C4-2B (cell line): ENCODE measurements at regions not wholly inside any gene's neighbourhood (a gene's known extent, or its start where the extent isn't known, plus 50 kb on each side); places are given as distances from the start of the nearest gene placed in this dataset.

Experiments
- H3K27ac ChIP-seq: fragments of 450-650 bp; 2 replicates; pipeline ENCODE4 v1.5.1; 2017
- ZFX ChIP-seq: fragments of 450-650 bp; IDR thresholded peaks from 2 replicates; pipeline ENCODE4 v1.6.1; 2017
- TF ChIP-seq, protein P1 (sequence below): fragments of 450-650 bp; conservative IDR thresholded peaks from 2 replicates; pipeline ENCODE4 v1.5.1; 2017; ENCODE audit warnings: mild to moderate bottlenecking

DNA sequence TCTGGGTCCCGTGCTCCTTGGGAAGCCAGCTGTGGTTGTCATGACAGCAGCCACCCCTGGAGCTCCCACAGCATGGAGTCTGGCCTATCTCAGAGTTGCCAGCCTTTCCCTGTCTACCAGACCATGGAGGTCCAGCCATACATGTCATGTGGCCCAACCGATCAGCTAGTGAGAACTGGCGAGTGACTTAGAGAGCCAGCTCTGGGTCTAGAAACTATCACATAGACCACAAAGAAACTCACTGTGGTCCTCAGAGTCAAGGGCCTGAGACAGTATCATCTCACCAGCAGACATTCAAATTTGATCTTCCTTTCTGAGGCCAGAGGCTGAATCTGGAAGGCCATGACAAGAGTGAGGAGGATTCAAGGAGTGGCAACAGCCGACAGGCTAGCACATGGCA, 223.3 kb upstream of the GPR26 start:
- no peak overlapping the region for H3K27ac ChIP-seq
- TF ChIP-seq, protein P1, sequence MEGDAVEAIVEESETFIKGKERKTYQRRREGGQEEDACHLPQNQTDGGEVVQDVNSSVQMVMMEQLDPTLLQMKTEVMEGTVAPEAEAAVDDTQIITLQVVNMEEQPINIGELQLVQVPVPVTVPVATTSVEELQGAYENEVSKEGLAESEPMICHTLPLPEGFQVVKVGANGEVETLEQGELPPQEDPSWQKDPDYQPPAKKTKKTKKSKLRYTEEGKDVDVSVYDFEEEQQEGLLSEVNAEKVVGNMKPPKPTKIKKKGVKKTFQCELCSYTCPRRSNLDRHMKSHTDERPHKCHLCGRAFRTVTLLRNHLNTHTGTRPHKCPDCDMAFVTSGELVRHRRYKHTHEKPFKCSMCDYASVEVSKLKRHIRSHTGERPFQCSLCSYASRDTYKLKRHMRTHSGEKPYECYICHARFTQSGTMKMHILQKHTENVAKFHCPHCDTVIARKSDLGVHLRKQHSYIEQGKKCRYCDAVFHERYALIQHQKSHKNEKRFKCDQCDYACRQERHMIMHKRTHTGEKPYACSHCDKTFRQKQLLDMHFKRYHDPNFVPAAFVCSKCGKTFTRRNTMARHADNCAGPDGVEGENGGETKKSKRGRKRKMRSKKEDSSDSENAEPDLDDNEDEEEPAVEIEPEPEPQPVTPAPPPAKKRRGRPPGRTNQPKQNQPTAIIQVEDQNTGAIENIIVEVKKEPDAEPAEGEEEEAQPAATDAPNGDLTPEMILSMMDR, result no peak
- TF ChIP-seq ZFX, result no peak

- H3K27ac ChIP-seq, result no peak overlapping the region
- TF ChIP-seq, protein P1, result no peak
- no peak for TF ChIP-seq ZFX
These were observed 222.2 kb upstream of the GPR26 start for GRCh38 chr10:123443924-123444323.

DNA sequence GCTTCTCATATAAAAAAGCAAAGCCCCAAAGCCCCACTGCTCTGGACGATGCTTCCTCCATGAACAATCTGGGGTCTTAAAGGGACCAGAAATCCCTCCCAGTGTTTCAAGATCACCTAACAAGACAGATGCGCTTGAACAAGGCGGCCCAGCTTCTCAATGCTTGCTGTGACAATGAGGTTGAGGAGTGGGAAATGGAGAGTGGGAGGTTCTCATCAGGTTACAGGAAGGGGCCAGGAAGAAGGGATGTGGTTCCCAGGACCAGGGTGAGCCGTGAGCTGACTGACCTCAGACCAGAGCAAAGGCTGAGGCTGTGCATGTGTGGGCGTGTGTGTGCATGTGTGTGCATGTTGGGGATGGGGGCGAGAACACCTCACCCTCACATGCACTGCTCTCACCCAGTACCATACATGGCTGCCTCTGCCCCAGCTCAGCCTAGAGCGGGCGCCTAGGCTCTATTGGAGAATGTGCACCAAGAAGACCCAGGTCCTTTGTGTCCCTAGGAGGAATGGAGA, 220.8 kb upstream of the GPR26 start:
- no peak overlapping the region for H3K27ac ChIP-seq
- no peak for TF ChIP-seq ZFX

DNA sequence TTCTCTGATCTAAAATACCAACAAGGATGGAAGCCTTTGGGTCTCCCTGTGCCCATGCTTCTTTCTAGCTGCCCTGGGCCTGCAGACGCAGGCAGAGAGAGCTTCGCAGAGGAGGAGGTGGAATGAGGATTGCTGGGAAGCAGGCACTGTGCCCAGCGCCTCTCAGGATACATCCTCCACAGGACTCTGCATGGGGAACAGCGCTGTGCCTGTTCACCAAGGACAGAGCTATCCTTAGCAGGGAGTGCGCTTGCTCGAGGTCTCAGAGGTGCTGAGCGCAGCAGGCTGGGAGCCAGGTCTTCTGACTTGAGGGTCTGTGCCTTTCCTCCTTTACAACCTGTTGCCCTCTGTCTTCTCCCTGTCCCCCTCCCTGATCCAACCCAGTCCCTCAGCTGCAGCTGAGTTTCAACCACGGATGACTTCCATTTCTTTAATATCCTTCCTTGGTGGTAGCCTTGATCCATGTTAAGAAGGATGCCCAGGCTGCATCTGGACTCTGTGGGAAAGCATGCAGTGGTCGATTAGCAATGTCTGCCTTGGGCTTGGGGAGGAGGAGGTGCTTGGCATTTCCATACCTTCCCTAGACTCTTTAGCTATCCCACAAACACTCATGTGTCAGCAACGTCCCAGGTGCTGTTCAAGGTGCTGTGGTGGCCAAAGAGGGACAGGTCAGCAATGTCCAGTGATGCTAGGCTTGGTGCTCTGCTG, 219.6 kb upstream of the GPR26 start:
- TF ChIP-seq, protein P1, result no peak
- no peak for TF ChIP-seq ZFX

DNA sequence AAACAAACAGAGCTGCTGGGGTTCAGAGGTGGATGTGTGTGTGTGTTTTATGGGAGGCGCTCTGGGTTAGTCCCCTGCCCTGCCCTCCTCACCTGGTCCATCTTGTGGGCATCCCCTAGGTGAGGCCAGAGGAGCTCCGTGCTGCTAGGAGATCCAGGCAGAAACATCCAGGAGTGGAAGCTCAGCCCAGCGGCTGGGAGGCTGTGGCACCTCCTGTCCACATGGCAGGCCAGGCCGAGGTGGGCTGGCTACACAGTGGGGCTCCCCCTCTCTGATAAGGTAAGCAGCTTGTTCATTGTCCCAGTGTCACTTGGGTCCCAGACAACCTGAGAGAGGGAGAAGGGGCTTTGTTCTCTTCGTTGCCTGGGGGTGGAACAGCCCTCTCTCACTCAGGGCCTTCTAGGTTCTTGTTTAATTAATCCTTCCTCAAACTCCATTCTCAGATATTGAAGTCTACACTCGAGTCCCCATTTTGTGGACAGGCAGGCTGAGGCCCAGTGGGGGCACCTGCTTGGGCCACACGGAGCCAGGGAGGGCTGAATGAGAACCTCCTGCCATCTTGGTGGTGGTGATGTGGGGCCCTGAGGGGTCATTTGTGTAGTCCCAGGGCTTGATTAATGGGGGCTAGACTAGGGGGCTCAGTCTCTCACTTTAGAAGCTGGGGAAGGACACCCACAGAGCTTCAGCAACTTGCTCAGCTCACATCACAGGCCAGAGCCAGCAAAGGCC, 216.8 kb upstream of the GPR26 start:
- no peak overlapping the region for H3K27ac ChIP-seq
- TF ChIP-seq, protein P1, result no peak
- TF ChIP-seq ZFX, result no peak

More for the DNA sequence above, 219.6 kb upstream of the GPR26 start:
- H3K27ac ChIP-seq, result no peak overlapping the region

DNA sequence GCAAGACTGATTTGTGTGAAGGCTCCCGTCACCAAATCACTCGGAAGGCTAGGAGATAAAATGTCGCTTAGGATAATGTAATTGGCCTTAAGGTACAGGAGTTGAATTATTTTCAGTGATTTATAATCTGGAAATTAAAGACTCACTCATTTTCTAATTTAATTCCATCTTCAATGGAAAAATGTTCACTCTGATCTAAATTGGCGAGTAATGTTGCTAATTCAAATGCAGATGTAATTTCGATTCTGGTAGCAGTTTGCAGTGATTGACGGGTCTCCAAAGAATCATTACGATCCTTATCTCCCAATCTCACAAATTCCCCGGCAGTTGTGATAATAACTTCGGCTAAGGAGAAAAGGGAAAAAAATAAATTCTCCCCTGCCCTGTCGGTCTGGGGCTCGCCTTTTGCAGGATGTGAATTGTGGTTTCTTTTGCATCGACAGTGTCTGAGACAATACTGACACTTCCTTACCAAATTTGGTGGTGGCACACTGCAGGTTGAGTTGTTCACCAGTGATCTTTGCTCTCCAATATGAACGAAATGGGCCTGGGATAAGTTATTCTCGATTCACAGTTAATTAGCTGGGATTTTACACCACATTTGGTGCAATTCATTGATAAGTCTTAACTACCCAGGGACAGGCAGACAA, 215.1 kb upstream of the GPR26 start:
- no peak overlapping the region for H3K27ac ChIP-seq
- TF ChIP-seq, protein P1, result no peak
- TF ChIP-seq ZFX, result no peak

DNA sequence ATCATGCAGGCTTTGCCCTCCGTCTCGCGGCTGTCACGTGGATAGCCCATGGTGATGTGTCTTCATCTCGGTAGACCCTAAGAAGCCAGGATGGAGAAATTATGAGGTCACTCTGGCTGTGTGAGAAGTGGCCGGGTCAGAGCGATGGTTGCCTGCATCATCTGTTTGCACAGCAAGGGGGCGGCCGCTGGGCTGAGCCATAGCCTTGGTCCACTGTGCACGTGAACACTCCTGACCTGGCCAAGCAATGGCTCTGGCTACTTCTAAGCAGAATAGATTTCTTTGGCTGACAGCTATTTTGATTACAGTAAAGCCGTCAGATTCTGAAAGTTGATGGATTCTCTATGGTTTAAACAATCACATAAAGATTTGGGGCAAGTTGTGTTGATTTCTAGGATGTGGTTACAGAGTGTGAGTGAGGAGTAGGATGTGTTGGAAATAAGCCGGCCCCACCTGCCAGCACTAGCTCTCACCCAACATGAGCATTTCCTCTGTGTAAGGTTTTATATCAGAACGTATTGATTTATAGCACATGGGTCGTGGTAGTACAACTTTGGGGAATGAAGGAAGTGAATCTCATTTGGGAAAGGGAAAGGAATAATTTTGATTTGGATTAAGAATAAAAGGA, 214.4 kb upstream of the GPR26 start:
- H3K27ac ChIP-seq, result no peak overlapping the region
- TF ChIP-seq, protein P1, result peak; percentile 63; the same call in 1 of the 2 replicates
- no peak for TF ChIP-seq ZFX
